Peyer's patch (tissue), 4 donors: ENCODE measurements at regions not wholly inside any gene's neighbourhood (a gene's known extent, or its start where the extent isn't known, plus 50 kb on each side); places are given as distances from the start of the nearest gene placed in this dataset.
"Not testable (repeated sequence)": the region's sequence is repeated elsewhere in the genome, so short reads cannot be mapped to it uniquely, and the experiment has no call there.

Experiments used
- DNase-seq, 3 donors: peaks; one replicate each; pipeline ENCODE4 v3.0.0-alpha.2; 2017 to 2019
- H3K27ac ChIP-seq, 4 donors: fragments of 200-600 bp; sonication (generic); one replicate each; pipeline ENCODE4 v1.5.1; 2016 to 2019
- H3K27me3 ChIP-seq, 2 donors: fragments of 200-600 bp; sonication (generic); one replicate each; pipeline ENCODE4 v1.5.1; 2019
- H3K36me3 ChIP-seq, 3 donors: fragments of 200-600 bp; sonication (generic); one replicate each; pipeline ENCODE4 v1.5.1; 2016 to 2019
- H3K4me1 ChIP-seq, 4 donors: fragments of 200-600 bp; sonication (generic); one replicate each; pipeline ENCODE4 v1.5.1; 2016 to 2019
- H3K4me3 ChIP-seq, 4 donors: fragments of 200-600 bp; sonication (generic); 1 replicate in 3 of 4; 2 replicates in 1 of 4; pipeline ENCODE4 v1.5.1; 2016 to 2019; ENCODE audit warnings: mild to moderate bottlenecking in 1 of 4
- H3K9me3 ChIP-seq, 4 donors: fragments of 200-600 bp; sonication (generic); one replicate each; pipeline ENCODE4 v1.5.1; 2016 to 2019; ENCODE audit warnings: mild to moderate bottlenecking in 1 of 4
- POLR2A ChIP-seq, 2 donors: fragments of 450-650 bp; IDR thresholded peaks; one replicate each; pipeline ENCODE4 v1.5.1; 2017; ENCODE audit warnings: antibody characterized with exemption in 2 of 2, mild to moderate bottlenecking in 2 of 2, moderate library complexity in 2 of 2
- TF ChIP-seq, protein P1 (sequence below), 6 experiments: fragments of 450-650 bp in 4 of 6; fragments of 200-600 bp in 2 of 6; sonication (generic) in 1 of 6; IDR thresholded peaks; one replicate each; pipeline ENCODE4 v1.5.1; 2017 to 2019; ENCODE audit warnings: antibody characterized with exemption in 6 of 6, mild to moderate bottlenecking in 3 of 6, moderate library complexity in 1 of 6

DNA sequence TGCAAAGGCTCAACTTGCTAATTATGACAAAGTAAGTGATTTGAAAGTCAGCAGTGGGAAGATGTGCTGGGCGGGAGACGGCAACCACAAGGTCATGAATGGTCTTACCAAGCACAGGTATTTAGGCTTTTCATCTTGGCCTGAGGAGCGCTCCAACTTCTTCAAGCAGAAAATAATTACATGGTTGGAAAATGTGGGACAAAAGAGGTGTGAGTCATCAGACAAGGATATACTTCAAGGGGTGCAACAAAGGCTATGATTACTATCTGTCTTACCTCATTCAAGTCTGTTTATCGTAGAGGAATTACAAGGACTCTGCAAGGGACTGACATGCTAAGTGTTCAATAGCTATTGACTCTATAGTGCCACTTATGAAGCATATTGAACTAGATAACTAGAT, 2005.7 kb downstream of the MRPL39 start:
- TF ChIP-seq, protein P1, sequence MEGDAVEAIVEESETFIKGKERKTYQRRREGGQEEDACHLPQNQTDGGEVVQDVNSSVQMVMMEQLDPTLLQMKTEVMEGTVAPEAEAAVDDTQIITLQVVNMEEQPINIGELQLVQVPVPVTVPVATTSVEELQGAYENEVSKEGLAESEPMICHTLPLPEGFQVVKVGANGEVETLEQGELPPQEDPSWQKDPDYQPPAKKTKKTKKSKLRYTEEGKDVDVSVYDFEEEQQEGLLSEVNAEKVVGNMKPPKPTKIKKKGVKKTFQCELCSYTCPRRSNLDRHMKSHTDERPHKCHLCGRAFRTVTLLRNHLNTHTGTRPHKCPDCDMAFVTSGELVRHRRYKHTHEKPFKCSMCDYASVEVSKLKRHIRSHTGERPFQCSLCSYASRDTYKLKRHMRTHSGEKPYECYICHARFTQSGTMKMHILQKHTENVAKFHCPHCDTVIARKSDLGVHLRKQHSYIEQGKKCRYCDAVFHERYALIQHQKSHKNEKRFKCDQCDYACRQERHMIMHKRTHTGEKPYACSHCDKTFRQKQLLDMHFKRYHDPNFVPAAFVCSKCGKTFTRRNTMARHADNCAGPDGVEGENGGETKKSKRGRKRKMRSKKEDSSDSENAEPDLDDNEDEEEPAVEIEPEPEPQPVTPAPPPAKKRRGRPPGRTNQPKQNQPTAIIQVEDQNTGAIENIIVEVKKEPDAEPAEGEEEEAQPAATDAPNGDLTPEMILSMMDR (IDR thresholded peaks at IDR 0.05): no peak
- no peak for TF ChIP-seq POLR2A (IDR thresholded peaks at IDR 0.05)
- no peaks in the 10 kb centered on the region for H3K9me3 ChIP-seq
- no peaks in the 10 kb centered on the region for H3K36me3 ChIP-seq
- no peak overlapping the region for H3K27ac ChIP-seq
- DNase-seq: no peak
- no peaks in the 10 kb centered on the region for H3K27me3 ChIP-seq
- H3K4me3 ChIP-seq: no peak overlapping the region
- no peaks in the 10 kb centered on the region for H3K4me1 ChIP-seq

GRCh38 chr21:23593582-23593981, 2013.7 kb downstream of the MRPL39 start:
- no peaks in the 10 kb centered on the region for H3K9me3 ChIP-seq
- TF ChIP-seq, protein P1 (IDR thresholded peaks at IDR 0.05): no peak
- TF ChIP-seq POLR2A (IDR thresholded peaks at IDR 0.05): no peak

GRCh38 chr21:23585419-23585818, 2021.9 kb downstream of the MRPL39 start:
- H3K4me3 ChIP-seq: no peak overlapping the region
- no peak overlapping the region for H3K27ac ChIP-seq
- no peaks in the 10 kb centered on the region for H3K9me3 ChIP-seq
- H3K36me3 ChIP-seq: no peaks in the 10 kb centered on the region
- no peak for TF ChIP-seq POLR2A (IDR thresholded peaks at IDR 0.05)
- TF ChIP-seq, protein P1 (IDR thresholded peaks at IDR 0.05): no peak
- DNase-seq: no peak
- no peaks in the 10 kb centered on the region for H3K4me1 ChIP-seq
- no peaks in the 10 kb centered on the region for H3K27me3 ChIP-seq

More at GRCh38 chr21:23593582-23593981, 2013.7 kb downstream of the MRPL39 start:
- Histone ChIP-seq H3K27ac (no peak overlapping the region), H3K27me3 (no peaks in the 10 kb centered on the region), H3K4me3 (no peak overlapping the region), H3K36me3 (no peaks in the 10 kb centered on the region), H3K4me1 (no peaks in the 10 kb centered on the region)
- DNase-seq: no peak

GRCh38 chr21:23579573-23579972, 2027.7 kb downstream of the MRPL39 start:
- no peak for DNase-seq
- TF ChIP-seq POLR2A (IDR thresholded peaks at IDR 0.05): no peak
- TF ChIP-seq, protein P1 (IDR thresholded peaks at IDR 0.05): no peak
- Histone ChIP-seq H3K4me1 (no peaks in the 10 kb centered on the region), H3K36me3 (no peaks in the 10 kb centered on the region), H3K4me3 (no peak overlapping the region), H3K27me3 (no peaks in the 10 kb centered on the region), H3K9me3 (no peaks in the 10 kb centered on the region), H3K27ac (no peak overlapping the region)

DNA sequence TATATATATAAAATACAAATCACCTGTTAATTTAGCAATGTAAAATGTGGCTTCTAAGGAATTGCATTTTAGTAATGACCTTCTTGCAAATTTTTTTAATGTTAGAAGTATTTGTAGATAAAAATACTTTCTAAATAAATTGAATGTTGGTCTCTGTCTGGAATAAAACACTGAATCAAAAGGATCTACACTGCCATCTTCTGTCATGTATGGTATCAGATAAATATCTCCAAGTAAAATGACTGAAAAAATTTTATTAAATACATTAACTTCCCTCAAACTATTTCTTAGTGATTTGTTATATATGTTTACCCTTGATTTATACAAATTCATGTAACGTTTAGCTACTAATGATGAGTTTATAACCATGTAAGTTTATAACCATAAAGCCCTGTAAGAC, 2029.3 kb downstream of the MRPL39 start:
- H3K9me3 ChIP-seq: no peaks in the 10 kb centered on the region
- no peak for DNase-seq
- H3K36me3 ChIP-seq: no peaks in the 10 kb centered on the region
- no peaks in the 10 kb centered on the region for H3K27me3 ChIP-seq
- H3K4me1 ChIP-seq: no peaks in the 10 kb centered on the region
- TF ChIP-seq POLR2A (IDR thresholded peaks at IDR 0.05): no peak
- TF ChIP-seq, protein P1 (IDR thresholded peaks at IDR 0.05): no peak
- no peak overlapping the region for H3K4me3 ChIP-seq
- H3K27ac ChIP-seq: no peak overlapping the region

GRCh38 chr21:23574932-23575331, 2032.3 kb downstream of the MRPL39 start:
- DNase-seq: no peak
- H3K36me3 ChIP-seq: no peaks in the 10 kb centered on the region
- H3K4me1 ChIP-seq: no peaks in the 10 kb centered on the region
- TF ChIP-seq, protein P1 (IDR thresholded peaks at IDR 0.05): no peak
- no peak for TF ChIP-seq POLR2A (IDR thresholded peaks at IDR 0.05)
- H3K9me3 ChIP-seq: no peaks in the 10 kb centered on the region
- H3K4me3 ChIP-seq: no peak overlapping the region
- no peak overlapping the region for H3K27ac ChIP-seq
- H3K27me3 ChIP-seq: no peaks in the 10 kb centered on the region

- H3K4me1 ChIP-seq, H3K36me3 ChIP-seq, H3K27me3 ChIP-seq, H3K9me3 ChIP-seq, DNase-seq, H3K4me3 ChIP-seq, H3K27ac ChIP-seq: not testable (repeated sequence)
These were observed 2058.4 kb downstream of the MRPL39 start for GRCh38 chr21:23548924-23549323.
